SK-N-MC (cell line): ENCODE measurements at regions not wholly inside any gene's neighbourhood (a gene's known extent, or its start where the extent isn't known, plus 50 kb on each side); places are given as distances from the start of the nearest gene placed in this dataset.

Experiments used
- EZH2 ChIP-seq: fragments of 200-600 bp; sonication (generic); IDR thresholded peaks from one replicate; pipeline ENCODE4 v1.6.1; 2017; ENCODE audit warnings: antibody characterized with exemption
- FOXP2 ChIP-seq: optimal IDR thresholded peaks from 2 replicates; pipeline ENCODE3; 2011; ENCODE audit warnings: mild to moderate bottlenecking, moderate library complexity; ENCODE audit not compliant: insufficient read depth; ENCODE audit errors: extremely low read length, control extremely low read depth
- POLR2AphosphoS5 ChIP-seq: IDR thresholded peaks from 2 replicates; pipeline ENCODE4 v1.6.1; 2012; ENCODE audit warnings: mild to moderate bottlenecking, low read depth, low read length, borderline replicate concordance

DNA sequence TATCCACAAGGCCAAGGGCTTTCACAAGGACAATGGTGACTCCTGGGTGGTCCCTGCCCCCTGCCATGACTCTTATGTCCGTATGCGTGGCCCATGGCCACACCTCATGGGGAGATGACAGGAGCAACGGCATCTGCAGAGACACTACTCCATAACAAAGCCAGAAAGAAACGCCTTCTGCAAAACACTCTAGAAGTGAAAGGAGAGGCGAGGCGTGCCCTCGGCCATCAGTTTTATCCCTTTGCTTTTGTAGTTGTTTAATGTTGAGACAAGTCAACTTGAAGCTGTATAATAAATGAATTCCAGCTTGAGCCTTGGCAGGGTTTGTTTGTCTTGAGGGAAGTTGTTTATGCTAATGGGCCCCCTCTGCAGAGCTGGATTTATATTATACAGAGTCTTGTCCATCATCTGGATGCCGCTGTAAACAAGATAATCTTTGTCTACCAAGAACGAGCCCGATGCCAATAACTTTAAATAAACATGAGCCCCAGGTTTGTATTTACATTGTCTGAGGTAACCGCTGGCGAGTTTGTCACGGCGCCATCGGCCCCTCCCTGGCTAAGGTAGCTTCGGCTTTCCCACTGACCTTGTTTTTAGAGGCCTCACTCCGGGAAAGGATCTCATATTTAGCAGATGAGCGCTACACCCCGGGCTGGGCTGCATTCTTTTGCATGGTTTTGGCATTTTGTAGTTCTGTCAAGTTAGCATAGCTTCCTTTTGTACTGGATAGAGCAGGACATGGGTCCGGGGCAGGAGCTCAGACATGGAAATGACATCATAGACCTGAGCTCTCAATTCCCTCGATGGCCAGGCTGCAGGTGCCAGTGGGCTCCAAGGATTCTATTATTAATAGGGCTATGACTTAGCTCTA is 165.3 kb downstream of the ERCC6L2 start:
- no peak for TF ChIP-seq EZH2
- no peak for TF ChIP-seq FOXP2
- no peak for TF ChIP-seq POLR2AphosphoS5
